ENCODE measurements at regions not wholly inside any gene's neighbourhood (a gene's known extent, or its start where the extent isn't known, plus 50 kb on each side); places are given as distances from the start of the nearest gene placed in this dataset.

DNA sequence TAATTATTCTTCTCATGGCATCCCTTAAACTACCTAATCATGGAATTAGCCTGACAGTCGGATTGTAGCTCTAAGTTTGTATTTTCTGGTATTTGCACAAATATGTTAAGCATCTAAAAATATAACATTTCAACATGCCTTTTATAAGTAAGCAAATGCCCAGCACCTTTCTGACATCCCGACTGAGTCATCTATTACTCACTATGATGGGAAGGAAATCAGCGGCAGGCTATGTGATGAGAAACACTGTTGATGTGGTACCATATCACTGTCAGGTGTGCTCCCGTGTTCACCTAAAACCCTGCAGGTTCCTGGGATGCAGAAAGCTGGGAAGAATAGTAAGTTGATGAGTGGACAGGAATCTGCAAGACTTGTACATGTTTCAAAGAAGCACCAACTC lies 367.8 kb upstream of the IL12A start:
- H3K4me3 ChIP-seq (ENCODE audit: low read depth, low read length): no peak overlapping the region
- TF ChIP-seq, protein P1, sequence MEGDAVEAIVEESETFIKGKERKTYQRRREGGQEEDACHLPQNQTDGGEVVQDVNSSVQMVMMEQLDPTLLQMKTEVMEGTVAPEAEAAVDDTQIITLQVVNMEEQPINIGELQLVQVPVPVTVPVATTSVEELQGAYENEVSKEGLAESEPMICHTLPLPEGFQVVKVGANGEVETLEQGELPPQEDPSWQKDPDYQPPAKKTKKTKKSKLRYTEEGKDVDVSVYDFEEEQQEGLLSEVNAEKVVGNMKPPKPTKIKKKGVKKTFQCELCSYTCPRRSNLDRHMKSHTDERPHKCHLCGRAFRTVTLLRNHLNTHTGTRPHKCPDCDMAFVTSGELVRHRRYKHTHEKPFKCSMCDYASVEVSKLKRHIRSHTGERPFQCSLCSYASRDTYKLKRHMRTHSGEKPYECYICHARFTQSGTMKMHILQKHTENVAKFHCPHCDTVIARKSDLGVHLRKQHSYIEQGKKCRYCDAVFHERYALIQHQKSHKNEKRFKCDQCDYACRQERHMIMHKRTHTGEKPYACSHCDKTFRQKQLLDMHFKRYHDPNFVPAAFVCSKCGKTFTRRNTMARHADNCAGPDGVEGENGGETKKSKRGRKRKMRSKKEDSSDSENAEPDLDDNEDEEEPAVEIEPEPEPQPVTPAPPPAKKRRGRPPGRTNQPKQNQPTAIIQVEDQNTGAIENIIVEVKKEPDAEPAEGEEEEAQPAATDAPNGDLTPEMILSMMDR (IDR thresholded peaks at IDR 0.05; ENCODE audit: low read depth, low read length, missing control alignments): no peak
- DNase-seq (ENCODE audit: low read depth): no peak

DNA sequence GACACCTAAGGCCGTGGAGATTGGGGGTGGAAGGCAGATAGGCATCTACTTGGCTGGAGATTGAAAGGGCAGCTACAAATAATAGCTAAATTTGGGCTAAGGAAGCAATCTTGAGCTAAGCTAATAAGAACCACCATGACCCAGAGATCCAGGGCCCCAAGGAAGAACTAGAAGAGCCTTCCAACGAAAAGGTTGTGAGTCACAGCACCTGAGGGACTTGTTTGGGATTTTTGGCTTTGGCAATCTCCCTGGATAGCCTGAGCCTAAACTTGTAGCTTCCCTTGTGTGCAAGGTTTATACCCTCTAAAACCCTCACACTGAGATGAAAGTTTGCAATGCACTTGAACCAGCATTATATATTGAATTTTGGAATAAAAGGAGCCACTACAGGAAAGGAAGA lies 364.0 kb upstream of the IL12A start:
- DNase-seq (ENCODE audit: low read depth): no peak
- H3K4me3 ChIP-seq (ENCODE audit: low read depth, low read length): no peak overlapping the region
- TF ChIP-seq, protein P1 (IDR thresholded peaks at IDR 0.05; ENCODE audit: low read depth, low read length, missing control alignments): no peak

DNA sequence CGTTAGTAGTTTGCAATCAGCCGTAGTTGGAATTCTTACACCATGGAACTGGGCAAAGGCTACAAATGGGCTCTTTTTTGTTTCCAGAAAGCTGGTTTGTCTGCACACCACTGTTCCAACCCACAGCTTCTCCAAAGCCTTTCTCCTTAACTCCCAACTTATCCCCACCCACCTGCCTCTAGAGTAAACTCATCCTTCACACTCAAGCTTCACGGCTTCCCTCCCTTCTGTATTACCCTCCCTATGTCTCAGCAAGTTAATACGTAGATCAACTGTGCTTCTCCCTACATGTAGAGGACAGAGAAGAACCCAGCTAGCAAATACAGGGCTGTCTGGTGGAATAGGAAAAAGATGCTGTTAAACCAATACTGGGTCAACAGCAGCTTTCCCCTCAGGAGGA lies 363.0 kb upstream of the IL12A start:
- no peak for DNase-seq (ENCODE audit: low read depth)
- H3K4me3 ChIP-seq (ENCODE audit: low read depth, low read length): no peak overlapping the region
- TF ChIP-seq, protein P1 (IDR thresholded peaks at IDR 0.05; ENCODE audit: low read depth, low read length, missing control alignments): no peak

DNA sequence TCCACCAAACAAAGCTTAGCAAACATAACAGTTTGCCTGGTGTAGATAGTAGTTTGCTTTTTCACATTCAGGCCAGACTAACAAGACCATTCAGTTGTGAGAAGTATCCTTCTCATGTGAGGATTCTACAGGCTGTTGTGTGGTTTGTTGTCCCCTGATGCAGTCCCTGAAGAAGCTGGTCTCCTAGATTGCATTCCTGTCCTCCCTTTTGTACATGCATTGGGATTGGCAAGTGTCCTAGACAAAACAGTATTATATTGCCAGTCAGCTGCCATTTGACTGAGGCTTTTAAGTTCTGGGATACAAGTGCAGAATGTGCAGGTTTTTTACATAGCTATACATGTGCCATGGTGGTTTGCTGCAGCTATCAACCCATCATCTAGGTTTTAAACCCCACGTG lies 362.0 kb upstream of the IL12A start:
- no peak overlapping the region for H3K4me3 ChIP-seq (ENCODE audit: low read depth, low read length)
- no peak for DNase-seq (ENCODE audit: low read depth)
- TF ChIP-seq, protein P1 (IDR thresholded peaks at IDR 0.05; ENCODE audit: low read depth, low read length, missing control alignments): no peak

DNA sequence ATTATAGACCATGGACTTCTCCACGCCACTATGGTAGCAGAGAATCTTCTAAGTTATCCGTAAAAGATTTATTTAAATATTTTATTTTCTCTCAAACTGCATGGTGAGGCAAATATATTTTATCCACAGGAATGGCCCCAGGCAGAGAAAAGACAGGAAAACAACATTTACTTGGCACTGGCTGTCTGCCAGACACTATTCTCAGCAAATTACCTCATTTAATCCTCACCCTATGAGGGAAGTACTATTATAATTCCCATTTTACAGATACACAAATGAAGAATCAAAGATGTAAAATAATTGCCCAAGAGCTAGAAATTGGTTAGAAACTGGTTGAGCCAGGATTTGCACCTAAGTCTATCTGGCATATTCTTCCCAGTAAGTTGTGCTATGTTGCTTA lies 361.4 kb upstream of the IL12A start:
- TF ChIP-seq, protein P1 (IDR thresholded peaks at IDR 0.05; ENCODE audit: low read depth, low read length, missing control alignments): no peak
- no peak for DNase-seq (ENCODE audit: low read depth)
- no peak overlapping the region for H3K4me3 ChIP-seq (ENCODE audit: low read depth, low read length)

DNA sequence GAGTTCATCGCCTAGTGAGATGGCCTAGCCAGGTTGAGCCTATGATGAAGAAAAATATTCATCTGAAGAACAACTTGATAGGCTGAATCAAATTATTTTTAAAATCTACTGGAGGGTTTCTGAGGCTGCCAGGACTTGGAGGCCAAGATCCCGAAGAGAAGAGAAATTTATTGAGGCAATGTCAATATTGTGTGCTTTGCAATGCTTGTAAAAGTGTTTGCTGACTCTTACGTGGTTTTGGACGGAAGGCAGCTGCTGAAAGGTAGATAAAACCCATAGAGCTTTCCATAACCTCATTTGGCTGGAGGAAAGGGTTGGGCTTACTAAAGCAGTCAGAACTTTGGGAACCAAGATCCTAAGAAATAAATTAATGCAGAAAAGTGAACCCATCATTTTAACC lies 361.0 kb upstream of the IL12A start:
- no peak overlapping the region for H3K4me3 ChIP-seq (ENCODE audit: low read depth, low read length)
- TF ChIP-seq, protein P1 (IDR thresholded peaks at IDR 0.05; ENCODE audit: low read depth, low read length, missing control alignments): no peak
- DNase-seq (ENCODE audit: low read depth): no peak

DNA sequence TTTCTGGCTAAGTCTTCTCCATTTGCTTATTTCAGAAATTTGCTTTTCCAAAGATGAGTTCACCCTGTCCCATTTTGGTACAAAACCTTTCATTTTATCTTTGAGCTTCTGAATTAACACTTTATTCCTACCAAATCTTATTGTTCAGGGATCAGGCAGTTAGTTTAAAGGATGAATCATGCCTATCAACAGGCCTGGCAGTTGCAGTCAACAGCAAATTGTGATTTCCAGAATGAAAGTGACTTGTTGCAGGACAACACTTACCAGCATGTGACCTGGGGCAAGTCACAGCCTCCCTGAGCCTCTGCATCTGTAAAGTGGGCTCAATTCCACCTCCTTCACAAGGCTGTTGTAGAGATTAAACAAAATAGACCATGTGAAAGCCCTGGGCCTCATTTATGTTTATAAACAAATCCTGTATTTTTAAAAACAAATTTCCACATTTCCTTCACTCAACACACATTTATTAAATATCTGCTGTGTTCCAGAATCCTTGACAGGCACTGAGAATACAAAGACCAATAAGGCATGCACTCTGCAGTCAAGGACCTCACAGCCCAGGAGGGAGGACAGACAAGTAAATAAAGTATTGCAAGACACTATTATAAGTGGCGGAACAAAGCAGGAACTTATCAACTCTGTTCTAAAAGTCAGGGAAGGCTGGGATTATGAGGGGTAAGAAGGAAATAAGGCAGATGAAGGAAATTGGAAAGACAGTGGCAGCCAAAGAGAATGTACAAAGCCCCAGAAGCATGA lies 359.1 kb upstream of the IL12A start:
- TF ChIP-seq, protein P1 (IDR thresholded peaks at IDR 0.05; ENCODE audit: low read depth, low read length, missing control alignments): no peak
- no peak for DNase-seq (ENCODE audit: low read depth)
- H3K4me3 ChIP-seq (ENCODE audit: low read depth, low read length): no peak overlapping the region

All from GM12864 (cell line).